Fibroblast of villous mesenchyme (primary cell): ENCODE measurements at regions not wholly inside any gene's neighbourhood (a gene's known extent, or its start where the extent isn't known, plus 50 kb on each side); places are given as distances from the start of the nearest gene placed in this dataset.

ENCODE experiments used
- DNase-seq: peaks from one replicate; pipeline ENCODE4 v3.0.0-alpha.2; 2010; ENCODE audit warnings: low read depth
- H3K4me3 ChIP-seq: 2 replicates; pipeline ENCODE4 v1.5.1; 2011; ENCODE audit warnings: low read depth, mild to moderate bottlenecking, low read length
- CTCF ChIP-seq: IDR thresholded peaks from 2 replicates; pipeline ENCODE4 v1.5.1; 2012; ENCODE audit warnings: low read depth, mild to moderate bottlenecking, low read length; ENCODE audit not compliant: insufficient read depth

GRCh38 chr5:155309021-155309746 is 295.6 kb downstream of the KIF4B start:
- TF ChIP-seq CTCF = no peak
- DNase-seq = no peak
- no peak overlapping the region for H3K4me3 ChIP-seq

GRCh38 chr5:155311721-155312120 is 298.2 kb downstream of the KIF4B start:
- TF ChIP-seq CTCF = no peak
- no peak overlapping the region for H3K4me3 ChIP-seq
- DNase-seq = no peak

GRCh38 chr5:155313518-155313917 is 300.0 kb downstream of the KIF4B start:
- no peak for TF ChIP-seq CTCF
- no peak overlapping the region for H3K4me3 ChIP-seq
- DNase-seq = no peak

GRCh38 chr5:155316070-155316714 is 302.6 kb downstream of the KIF4B start:
- DNase-seq = no peak
- no peak for TF ChIP-seq CTCF
- H3K4me3 ChIP-seq = no peak overlapping the region

GRCh38 chr5:155332618-155333017 is 319.1 kb downstream of the KIF4B start:
- no peak for DNase-seq
- TF ChIP-seq CTCF = no peak
- no peak overlapping the region for H3K4me3 ChIP-seq

- no peak overlapping the region for H3K4me3 ChIP-seq
- TF ChIP-seq CTCF = no peak
- no peak for DNase-seq
These were observed 329.4 kb downstream of the KIF4B start for GRCh38 chr5:155342956-155343355.
